Tibial nerve (tissue), 4 donors: ENCODE measurements at regions not wholly inside any gene's neighbourhood (a gene's known extent, or its start where the extent isn't known, plus 50 kb on each side); places are given as distances from the start of the nearest gene placed in this dataset.
"Not testable (repeated sequence)": the region's sequence is repeated elsewhere in the genome, so short reads cannot be mapped to it uniquely, and the experiment has no call there.

Experiments
- DNase-seq, 2 donors: peaks; one replicate each; pipeline ENCODE4 v3.0.0-alpha.2; 2019; ENCODE audit warnings: low spot score in 2 of 2
- H3K27ac ChIP-seq, 4 donors: fragments of 200-600 bp; sonication (generic) in 3 of 4; one replicate each; pipeline ENCODE4 v1.5.1; 2017 to 2019; ENCODE audit warnings: mild to moderate bottlenecking in 1 of 4
- H3K27me3 ChIP-seq, 2 donors: fragments of 200-600 bp; sonication (generic) in 1 of 2; one replicate each; pipeline versions ENCODE4 v1.5.1 to v1.6.0; 2017 to 2019
- H3K36me3 ChIP-seq, 3 donors: fragments of 200-600 bp; sonication (generic); one replicate each; pipeline ENCODE4 v1.5.1; 2018 to 2019
- H3K4me1 ChIP-seq, 4 donors: fragments of 200-600 bp; sonication (generic) in 3 of 4; one replicate each; pipeline ENCODE4 v1.5.1; 2017 to 2019
- H3K4me3 ChIP-seq, 4 donors: fragments of 200-600 bp; sonication (generic) in 3 of 4; one replicate each; pipeline ENCODE4 v1.5.1; 2017 to 2019; ENCODE audit warnings: mild to moderate bottlenecking in 1 of 4, moderate library complexity in 1 of 4
- H3K9me3 ChIP-seq, 4 donors: fragments of 200-600 bp; sonication (generic) in 3 of 4; one replicate each; pipeline ENCODE4 v1.5.1; 2017 to 2019
- CTCF ChIP-seq, 5 experiments: fragments of 200-600 bp in 3 of 5; fragments of 450-650 bp in 2 of 5; sonication (generic) in 3 of 5; IDR thresholded peaks; one replicate each; pipeline ENCODE4 v1.5.1; 2016 to 2019; ENCODE audit warnings: antibody characterized with exemption in 5 of 5, mild to moderate bottlenecking in 3 of 5, moderate library complexity in 2 of 5
- EP300 ChIP-seq, 2 donors: sonication (generic); formaldehyde crosslinking; IDR thresholded peaks; one replicate each; pipeline ENCODE4 v1.6.1; 2017; ENCODE audit warnings: antibody characterized with exemption in 2 of 2, mild to moderate bottlenecking in 1 of 2
- POLR2A ChIP-seq, 2 donors: fragments of 450-650 bp; IDR thresholded peaks; one replicate each; pipeline ENCODE4 v1.6.1; 2017; ENCODE audit warnings: antibody characterized with exemption in 2 of 2, mild to moderate bottlenecking in 2 of 2, moderate library complexity in 2 of 2
- WGBS, 2 donors: methylation state at CpG; one replicate each; pipeline ENCODE4 v1.1.5; 2018; 5-methylcytosine and 5-hydroxymethylcytosine counted together

DNA sequence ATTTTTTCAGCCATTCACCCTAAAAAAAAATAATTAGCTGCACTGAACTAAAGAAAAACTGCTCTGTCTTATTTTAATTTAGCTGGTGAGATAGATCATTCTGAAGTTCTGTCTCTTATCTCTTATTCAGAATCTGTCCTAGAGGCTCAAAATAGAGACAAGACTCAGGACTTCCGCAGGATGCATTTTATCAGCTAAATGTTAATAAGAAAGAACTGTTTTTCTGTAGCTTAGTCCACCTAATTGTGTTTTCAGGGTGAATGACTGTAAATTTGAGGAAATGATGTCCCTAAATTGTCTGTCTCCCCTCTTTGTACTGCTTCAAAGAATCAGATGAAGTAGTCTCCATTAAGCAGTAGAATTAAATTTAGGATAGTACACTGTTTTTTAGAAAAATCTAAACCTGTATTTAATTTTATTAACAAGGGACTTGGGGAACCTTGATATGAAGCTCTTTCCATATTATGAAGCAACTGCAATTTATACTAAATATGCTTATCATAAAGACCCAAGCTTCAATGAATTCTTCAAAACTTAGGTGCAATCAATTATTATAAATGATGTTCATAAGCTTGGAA is 671.9 kb downstream of the RWDD3 start:
- Histone ChIP-seq H3K9me3 (no peaks in the 10 kb centered on the region), H3K36me3 (no peaks in the 10 kb centered on the region), H3K27ac (no peak overlapping the region), H3K4me3 (no peak overlapping the region), H3K4me1 (no peaks in the 10 kb centered on the region), H3K27me3 (no peaks in the 10 kb centered on the region)
- DNase-seq = no peak
- WGBS, 2 donors = 80 to 95% methylated on average over 1 of the region's 1 CpG
- TF ChIP-seq POLR2A (IDR thresholded peaks at IDR 0.05) (no peak), EP300 (IDR thresholded peaks at IDR 0.05) (no peak), CTCF (IDR thresholded peaks at IDR 0.05) (no peak)

GRCh38 chr1:95911739-95912138 is 677.7 kb downstream of the RWDD3 start:
- not testable (repeated sequence) for H3K36me3 ChIP-seq, H3K4me3 ChIP-seq, H3K27ac ChIP-seq, H3K27me3 ChIP-seq, DNase-seq, H3K4me1 ChIP-seq
- 76 to 81% methylated on average over 3 of the region's 3 CpGs for WGBS, 2 donors
- peaks cover 0 to 21% (median 0%) of the 10 kb centered on the region in 4 donors for H3K9me3 ChIP-seq

DNA sequence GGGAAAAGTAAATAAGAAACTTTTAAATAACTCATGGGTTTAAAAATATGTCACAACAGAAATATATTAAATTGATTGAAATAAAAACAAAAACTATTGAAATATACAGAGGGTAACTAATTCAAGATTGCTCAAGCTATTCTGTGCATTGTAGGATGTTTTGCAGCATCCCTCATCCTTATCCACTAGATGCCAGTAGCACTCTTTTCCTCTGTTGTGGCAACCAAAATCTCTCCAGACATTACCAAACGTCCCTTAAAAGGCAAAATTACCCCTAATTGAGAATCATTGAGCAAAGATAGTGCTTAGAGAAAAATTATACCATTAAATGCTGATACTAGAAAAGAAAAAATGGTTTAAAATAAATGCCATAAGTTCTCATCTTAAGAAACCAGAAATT is 682.6 kb downstream of the RWDD3 start:
- 2 to 6% methylated on average over 1 of the region's 1 CpG for WGBS, 2 donors
- H3K27ac ChIP-seq = no peak overlapping the region

DNA sequence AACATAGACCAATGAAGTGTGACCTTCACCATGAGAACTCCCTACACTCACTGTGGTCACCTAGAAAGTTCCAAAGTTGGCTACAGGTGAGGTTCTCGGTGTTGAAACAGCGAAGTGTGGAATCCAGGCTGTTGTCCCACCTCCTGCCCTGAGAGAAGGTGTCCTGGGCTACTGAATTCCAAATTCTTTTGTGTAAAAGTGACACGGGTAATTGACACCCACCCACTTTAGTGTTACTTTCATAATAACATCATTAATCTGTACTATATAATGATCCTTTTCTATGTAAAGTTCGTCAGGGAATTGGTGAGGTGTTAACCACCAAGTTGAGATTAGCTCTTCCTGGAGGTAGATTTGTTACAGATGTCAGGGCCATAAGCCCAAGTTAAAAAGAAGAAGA is 690.7 kb downstream of the RWDD3 start:
- TF ChIP-seq CTCF (IDR thresholded peaks at IDR 0.05) (no peak), EP300 (IDR thresholded peaks at IDR 0.05) (no peak), POLR2A (IDR thresholded peaks at IDR 0.05) (no peak)
- Histone ChIP-seq H3K36me3 (no peaks in the 10 kb centered on the region), H3K27me3 (no peaks in the 10 kb centered on the region), H3K9me3 (no peaks in the 10 kb centered on the region), H3K4me3 (no peak overlapping the region), H3K4me1 (peaks cover 0 to 13% (median 0%) of the 10 kb centered on the region in 4 donors), H3K27ac (no peak overlapping the region)
- WGBS, 2 donors = 78 to 87% methylated on average over 4 of the region's 4 CpGs
- DNase-seq = no peak

More for the DNA sequence above, 682.6 kb downstream of the RWDD3 start:
- DNase-seq = no peak
- no peak for TF ChIP-seq POLR2A (IDR thresholded peaks at IDR 0.05)
- TF ChIP-seq CTCF (IDR thresholded peaks at IDR 0.05) = peak in 1 of 5 experiments; percentile 8
- TF ChIP-seq EP300 (IDR thresholded peaks at IDR 0.05) = no peak
- H3K36me3 ChIP-seq = no peaks in the 10 kb centered on the region
- no peaks in the 10 kb centered on the region for H3K4me1 ChIP-seq
- no peaks in the 10 kb centered on the region for H3K27me3 ChIP-seq
- peaks cover 0 to 16% (median 0%) of the 10 kb centered on the region in 4 donors for H3K9me3 ChIP-seq
- no peak overlapping the region for H3K4me3 ChIP-seq

GRCh38 chr1:95926331-95926730 is 692.3 kb downstream of the RWDD3 start:
- DNase-seq = no peak
- Histone ChIP-seq H3K36me3 (no peaks in the 10 kb centered on the region), H3K27me3 (no peaks in the 10 kb centered on the region), H3K27ac (no peak overlapping the region), H3K4me3 (no peak overlapping the region), H3K9me3 (no peaks in the 10 kb centered on the region), H3K4me1 (peaks cover 0 to 13% (median 0%) of the 10 kb centered on the region in 4 donors)
- 64 to 67% methylated on average over 1 of the region's 1 CpG for WGBS, 2 donors
- TF ChIP-seq EP300 (IDR thresholded peaks at IDR 0.05) (no peak), POLR2A (IDR thresholded peaks at IDR 0.05) (no peak), CTCF (IDR thresholded peaks at IDR 0.05) (no peak)

- TF ChIP-seq CTCF (IDR thresholded peaks at IDR 0.05) (no peak), EP300 (IDR thresholded peaks at IDR 0.05) (no peak), POLR2A (IDR thresholded peaks at IDR 0.05) (no peak)
- Histone ChIP-seq H3K27me3 (no peaks in the 10 kb centered on the region), H3K36me3 (no peaks in the 10 kb centered on the region), H3K27ac (no peak overlapping the region), H3K9me3 (no peaks in the 10 kb centered on the region), H3K4me3 (no peak overlapping the region), H3K4me1 (peaks cover 0 to 13% (median 0%) of the 10 kb centered on the region in 4 donors)
- DNase-seq = no peak
- WGBS, 2 donors = 41% methylated on average over 3 of the region's 3 CpGs
Observed at GRCh38 chr1:95927061-95927460, 693.1 kb downstream of the RWDD3 start.
